ENCODE measurements at regions not wholly inside any gene's neighbourhood (a gene's known extent, or its start where the extent isn't known, plus 50 kb on each side); places are given as distances from the start of the nearest gene placed in this dataset.
"Not testable (repeated sequence)": the region's sequence is repeated elsewhere in the genome, so short reads cannot be mapped to it uniquely, and the experiment has no call there.

DNA sequence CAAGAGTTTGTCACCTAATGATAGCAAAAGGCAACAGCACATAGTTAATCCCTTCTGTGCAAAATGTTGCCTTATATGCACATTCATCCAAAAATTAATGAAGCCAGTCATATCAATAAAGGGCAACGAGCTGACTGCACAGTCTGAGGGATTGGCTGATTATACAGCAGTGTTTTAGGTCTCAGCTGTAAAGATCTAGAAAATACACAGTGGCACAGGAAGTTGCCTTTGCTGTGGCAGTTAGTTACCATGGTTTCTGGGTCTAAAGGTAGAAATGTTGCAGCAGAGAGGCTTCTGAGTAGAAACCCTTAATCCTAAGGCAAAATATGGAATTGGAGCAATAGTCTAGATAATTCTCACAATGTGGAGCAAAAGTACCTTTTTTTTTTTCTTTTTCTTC, 89.7 kb downstream of the SMPDL3A start:
- no peak overlapping the region for H3K4me3 ChIP-seq (ENCODE audit: low read depth, low read length)
- no peak for DNase-seq (ENCODE audit: low read depth)
- TF ChIP-seq, protein P1, sequence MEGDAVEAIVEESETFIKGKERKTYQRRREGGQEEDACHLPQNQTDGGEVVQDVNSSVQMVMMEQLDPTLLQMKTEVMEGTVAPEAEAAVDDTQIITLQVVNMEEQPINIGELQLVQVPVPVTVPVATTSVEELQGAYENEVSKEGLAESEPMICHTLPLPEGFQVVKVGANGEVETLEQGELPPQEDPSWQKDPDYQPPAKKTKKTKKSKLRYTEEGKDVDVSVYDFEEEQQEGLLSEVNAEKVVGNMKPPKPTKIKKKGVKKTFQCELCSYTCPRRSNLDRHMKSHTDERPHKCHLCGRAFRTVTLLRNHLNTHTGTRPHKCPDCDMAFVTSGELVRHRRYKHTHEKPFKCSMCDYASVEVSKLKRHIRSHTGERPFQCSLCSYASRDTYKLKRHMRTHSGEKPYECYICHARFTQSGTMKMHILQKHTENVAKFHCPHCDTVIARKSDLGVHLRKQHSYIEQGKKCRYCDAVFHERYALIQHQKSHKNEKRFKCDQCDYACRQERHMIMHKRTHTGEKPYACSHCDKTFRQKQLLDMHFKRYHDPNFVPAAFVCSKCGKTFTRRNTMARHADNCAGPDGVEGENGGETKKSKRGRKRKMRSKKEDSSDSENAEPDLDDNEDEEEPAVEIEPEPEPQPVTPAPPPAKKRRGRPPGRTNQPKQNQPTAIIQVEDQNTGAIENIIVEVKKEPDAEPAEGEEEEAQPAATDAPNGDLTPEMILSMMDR (IDR thresholded peaks at IDR 0.05; ENCODE audit: insufficient read depth, low read depth, low read length, missing control alignments), result no peak

DNA sequence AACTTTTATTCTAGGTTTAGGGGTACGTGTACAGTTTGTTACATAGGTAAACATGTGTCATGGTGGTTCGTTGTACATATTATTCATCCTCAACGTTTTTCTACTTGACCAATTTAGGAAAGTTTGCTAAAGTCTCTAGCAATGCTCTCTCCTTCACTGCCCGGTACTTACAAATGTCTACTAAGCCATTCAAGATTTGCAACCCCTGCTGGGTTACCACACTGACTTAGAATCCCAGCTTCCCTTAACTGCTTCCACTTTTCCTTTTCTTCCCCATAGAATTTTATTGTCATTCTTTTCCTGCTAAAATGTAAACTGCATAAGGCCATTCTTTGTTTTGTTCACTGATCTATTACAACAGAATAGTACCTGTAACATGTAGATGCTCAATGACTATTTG, 97.4 kb downstream of the SMPDL3A start:
- H3K4me3 ChIP-seq (ENCODE audit: low read depth, low read length), result no peak overlapping the region
- no peak for DNase-seq (ENCODE audit: low read depth)
- TF ChIP-seq, protein P1 (IDR thresholded peaks at IDR 0.05; ENCODE audit: insufficient read depth, low read depth, low read length, missing control alignments), result no peak

DNA sequence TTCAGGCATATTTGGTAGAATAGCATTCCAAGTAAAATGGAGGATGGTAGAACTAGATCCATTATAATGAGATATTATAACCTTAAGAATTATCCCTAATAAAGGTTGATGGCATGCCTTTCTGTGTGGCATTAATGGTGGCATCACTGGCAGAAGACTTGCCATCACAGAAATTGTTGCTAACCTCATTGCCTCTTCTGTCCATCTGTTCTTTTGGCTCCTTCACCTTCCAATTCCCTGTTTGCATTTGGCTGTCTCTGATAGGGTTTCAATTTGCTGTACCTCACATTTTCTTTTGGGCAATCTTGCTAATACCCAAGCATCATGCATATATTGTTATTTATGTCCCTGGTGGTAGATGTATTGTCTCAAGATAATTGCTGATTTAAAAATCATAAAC, 98.9 kb downstream of the SMPDL3A start:
- no peak for DNase-seq (ENCODE audit: low read depth)
- TF ChIP-seq, protein P1 (IDR thresholded peaks at IDR 0.05; ENCODE audit: insufficient read depth, low read depth, low read length, missing control alignments), result no peak
- no peak overlapping the region for H3K4me3 ChIP-seq (ENCODE audit: low read depth, low read length)

DNA sequence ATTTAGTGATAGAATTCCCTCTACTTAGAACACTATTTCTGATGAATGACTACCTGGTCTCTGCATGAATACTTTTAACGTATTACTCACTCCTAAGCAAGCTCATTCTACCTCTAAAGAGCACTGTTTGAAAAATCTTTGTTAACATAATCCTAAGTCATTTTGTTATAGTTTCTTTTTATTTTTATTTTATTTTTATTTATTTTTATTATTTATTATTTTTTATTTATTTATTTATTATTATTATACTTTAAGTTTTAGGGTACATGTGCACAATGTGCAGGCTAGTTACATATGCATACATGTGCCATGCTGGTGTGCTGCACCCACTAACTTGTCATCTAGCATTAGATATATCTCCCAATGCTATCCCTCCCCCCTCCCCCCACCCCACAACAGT, 99.6 kb downstream of the SMPDL3A start:
- not testable (repeated sequence) for DNase-seq (ENCODE audit: low read depth); H3K4me3 ChIP-seq (ENCODE audit: low read depth, low read length)

DNA sequence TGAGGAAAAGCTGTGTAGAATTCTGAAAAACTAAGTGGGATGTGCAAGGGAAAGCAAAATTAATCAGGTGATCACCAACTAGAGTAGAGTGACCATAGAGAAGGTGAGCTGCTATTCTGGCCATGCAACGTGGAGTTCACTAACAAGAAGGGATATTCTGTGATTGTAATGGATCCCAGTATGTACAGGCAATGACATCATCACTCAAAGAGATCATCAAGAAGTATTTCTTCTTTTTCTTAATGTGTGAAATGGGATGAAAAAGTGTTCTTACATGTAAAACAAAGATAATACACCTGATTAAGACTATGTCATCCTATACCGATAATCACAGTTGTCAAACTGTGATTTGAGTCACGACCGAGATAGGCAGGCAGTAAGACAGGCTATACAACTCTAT, 101.2 kb downstream of the SMPDL3A start:
- TF ChIP-seq, protein P1 (IDR thresholded peaks at IDR 0.05; ENCODE audit: insufficient read depth, low read depth, low read length, missing control alignments), result no peak
- no peak overlapping the region for H3K4me3 ChIP-seq (ENCODE audit: low read depth, low read length)
- DNase-seq (ENCODE audit: low read depth), result no peak

DNA sequence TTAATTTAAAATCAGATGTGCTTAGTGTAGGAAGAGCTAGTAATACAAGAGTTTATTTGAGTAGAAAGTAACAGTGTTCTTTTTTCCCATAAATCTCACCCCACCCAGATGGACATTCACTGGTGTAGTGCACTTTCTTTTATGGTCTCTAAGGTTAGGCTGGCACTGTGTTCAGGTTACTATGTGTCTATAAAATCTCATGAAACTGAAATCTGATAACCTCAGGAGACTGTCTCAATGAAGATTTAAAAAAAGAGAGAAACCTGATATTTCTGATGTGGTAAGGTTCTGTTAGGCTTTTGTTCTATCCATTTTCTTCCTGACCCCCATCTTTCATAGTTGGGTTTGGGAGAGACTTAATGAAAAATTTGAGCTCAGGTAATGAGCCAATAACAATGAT, 101.2 kb upstream of the CLVS2 start:
- TF ChIP-seq, protein P1 (IDR thresholded peaks at IDR 0.05; ENCODE audit: insufficient read depth, low read depth, low read length, missing control alignments), result no peak
- no peak for DNase-seq (ENCODE audit: low read depth)
- no peak overlapping the region for H3K4me3 ChIP-seq (ENCODE audit: low read depth, low read length)

DNA sequence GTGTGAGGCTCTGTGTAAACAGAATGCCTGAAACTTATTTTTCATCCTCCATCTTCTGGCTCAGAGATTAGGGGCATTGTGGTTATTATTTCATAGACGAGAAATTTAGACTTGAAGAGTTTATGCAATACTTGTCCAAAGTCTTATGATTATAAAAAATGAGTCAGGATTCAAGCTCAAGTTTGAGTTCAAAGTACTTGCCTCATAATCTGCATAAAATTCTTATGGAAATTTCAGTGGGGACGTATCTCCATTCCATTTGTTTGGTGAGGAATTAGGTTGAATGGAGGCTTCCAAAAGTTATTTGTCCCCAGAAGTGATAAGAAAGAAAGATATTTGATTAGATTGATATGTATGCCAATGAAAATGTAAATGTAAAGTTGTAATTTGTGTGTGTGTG, 93.7 kb upstream of the CLVS2 start:
- DNase-seq (ENCODE audit: low read depth), result no peak
- no peak overlapping the region for H3K4me3 ChIP-seq (ENCODE audit: low read depth, low read length)
- TF ChIP-seq, protein P1 (IDR thresholded peaks at IDR 0.05; ENCODE audit: insufficient read depth, low read depth, low read length, missing control alignments), result no peak
